ENCODE measurements at regions not wholly inside any gene's neighbourhood (a gene's known extent, or its start where the extent isn't known, plus 50 kb on each side); places are given as distances from the start of the nearest gene placed in this dataset.

DNA sequence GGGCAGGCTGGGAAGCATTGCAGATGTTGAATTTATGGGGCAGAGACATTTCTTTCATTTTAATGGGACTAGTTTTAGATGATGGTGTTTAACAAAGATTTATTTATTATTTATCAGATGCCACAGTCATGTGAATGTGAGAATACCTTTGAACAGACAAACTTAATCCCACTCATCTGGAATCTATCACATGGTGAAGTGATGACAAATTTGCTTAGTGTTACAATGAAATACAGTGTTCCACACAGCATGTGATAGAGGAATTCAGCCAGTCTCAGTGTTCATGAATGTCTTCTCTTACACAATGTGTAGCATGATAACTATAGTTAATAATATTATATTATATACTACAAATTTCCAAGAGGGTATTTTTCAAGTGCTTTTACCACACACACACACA lies 1361.7 kb upstream of the B3GALT2 start:
- TF ChIP-seq CTCF (IDR thresholded peaks at IDR 0.05; ENCODE audit: control extremely low read depth, extremely low read depth, low read depth, missing control alignments): no peak
- no peak for DNase-seq (ENCODE audit: extremely low spot score)
- CTCF ChIA-PET: interaction anchor here (1.0 kb wide), 1 partner anchor 9 kb away, joined by 3 read pairs; no protein-coding TSS in a partner anchor
- POLR2A ChIA-PET: no interaction called here

DNA sequence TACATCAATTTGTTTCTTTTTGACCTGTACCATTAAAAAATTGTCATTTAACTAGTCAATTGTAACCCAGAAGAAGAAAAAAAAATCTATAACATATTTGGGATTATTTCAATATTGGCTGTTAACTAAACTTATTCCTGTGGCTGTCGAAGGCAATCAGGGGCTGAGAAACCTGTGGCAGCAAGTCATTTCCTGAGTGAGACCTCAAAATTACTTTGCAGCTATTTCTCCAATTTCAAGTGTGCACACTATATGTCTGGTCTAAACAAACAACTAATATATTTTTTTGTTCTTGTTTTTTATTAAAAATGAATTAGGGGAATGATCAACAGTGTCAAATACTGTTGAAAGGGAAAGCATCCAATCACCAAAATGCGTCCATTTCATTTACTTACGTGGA lies 1357.6 kb upstream of the B3GALT2 start:
- DNase-seq (ENCODE audit: extremely low spot score): no peak
- ChIA-PET CTCF (no interaction called here), POLR2A (no interaction called here)
- TF ChIP-seq CTCF (IDR thresholded peaks at IDR 0.05; ENCODE audit: control extremely low read depth, extremely low read depth, low read depth, missing control alignments): no peak

DNA sequence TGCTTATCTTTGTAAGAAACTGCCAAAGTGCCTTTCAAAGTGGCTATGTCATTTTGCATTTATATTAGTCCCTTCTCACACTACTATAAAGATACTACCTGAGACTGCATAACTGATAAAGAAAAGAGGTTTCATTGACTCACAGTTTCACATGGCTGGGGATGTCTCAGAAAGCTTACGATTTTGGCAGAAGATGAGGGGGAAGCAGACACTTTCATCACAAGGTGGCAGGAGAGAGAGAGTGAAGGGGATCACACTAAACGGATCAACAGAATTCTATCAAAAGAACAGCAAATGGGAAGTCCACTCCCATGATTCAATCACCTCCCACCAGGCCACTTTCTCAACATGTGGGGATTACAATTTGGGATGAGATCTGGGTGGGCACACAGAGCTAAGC lies 1352.0 kb upstream of the B3GALT2 start:
- no peak for DNase-seq (ENCODE audit: extremely low spot score)
- ChIA-PET POLR2A (no interaction called here), CTCF (interaction anchor here (1.3 kb wide), 1 partner anchor 10 kb away, joined by 3 read pairs; no protein-coding TSS in a partner anchor)
- TF ChIP-seq CTCF (IDR thresholded peaks at IDR 0.05; ENCODE audit: control extremely low read depth, extremely low read depth, low read depth, missing control alignments): no peak

DNA sequence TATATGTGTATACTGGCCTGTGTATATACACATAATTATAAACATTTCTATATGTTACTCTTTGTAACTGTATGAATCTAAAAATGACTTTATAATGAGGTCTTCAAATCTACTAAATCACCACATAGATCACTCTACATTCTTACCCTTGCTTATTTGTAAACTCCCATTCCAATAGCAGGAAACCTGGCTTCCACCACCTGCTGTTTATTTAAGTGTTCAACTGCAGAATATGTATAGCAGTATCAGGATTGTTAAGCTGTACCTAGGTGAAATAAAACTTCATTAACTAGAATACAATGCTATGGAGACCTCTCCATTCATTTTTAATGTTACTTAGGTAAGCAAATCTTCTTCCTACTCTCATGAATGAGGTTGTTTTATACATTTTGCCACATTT lies 1351.1 kb upstream of the B3GALT2 start:
- DNase-seq (ENCODE audit: extremely low spot score): no peak
- no peak for TF ChIP-seq CTCF (IDR thresholded peaks at IDR 0.05; ENCODE audit: control extremely low read depth, extremely low read depth, low read depth, missing control alignments)
- ChIA-PET POLR2A (no interaction called here), CTCF (no interaction called here)

GRCh38 chr1:194535369-194535768 lies 1349.0 kb upstream of the B3GALT2 start:
- ChIA-PET POLR2A (no interaction called here), CTCF (no interaction called here)
- DNase-seq (ENCODE audit: extremely low spot score): no peak
- no peak for TF ChIP-seq CTCF (IDR thresholded peaks at IDR 0.05; ENCODE audit: control extremely low read depth, extremely low read depth, low read depth, missing control alignments)

- CTCF ChIA-PET: no interaction called here
- no peak for DNase-seq (ENCODE audit: extremely low spot score)
- no peak for TF ChIP-seq CTCF (IDR thresholded peaks at IDR 0.05; ENCODE audit: control extremely low read depth, extremely low read depth, low read depth, missing control alignments)
- POLR2A ChIA-PET: no interaction called here
Observed at GRCh38 chr1:194534784-194535183, 1348.4 kb upstream of the B3GALT2 start.

DNA sequence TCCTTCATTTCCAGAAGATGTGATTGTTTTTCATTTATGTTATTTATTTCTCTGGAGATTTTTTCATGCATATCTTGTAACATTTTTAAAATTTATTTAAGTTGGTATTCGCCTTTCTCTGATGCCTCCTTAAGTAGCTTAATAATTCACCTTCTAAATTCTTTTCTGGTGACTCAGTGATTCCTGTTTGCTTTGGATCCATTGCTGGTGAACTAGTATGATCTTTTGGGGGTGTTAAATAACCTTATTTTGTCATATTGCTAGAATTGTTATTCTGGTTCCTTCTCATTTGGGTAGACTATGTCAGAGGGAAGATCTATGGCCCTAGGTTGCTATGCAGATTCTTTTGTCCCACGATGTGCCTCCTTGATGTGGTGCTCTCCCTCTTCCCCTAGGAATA lies 1347.2 kb upstream of the B3GALT2 start:
- no peak for DNase-seq (ENCODE audit: extremely low spot score)
- TF ChIP-seq CTCF (IDR thresholded peaks at IDR 0.05; ENCODE audit: control extremely low read depth, extremely low read depth, low read depth, missing control alignments): no peak

More for the DNA sequence above, 1347.2 kb upstream of the B3GALT2 start:
- CTCF ChIA-PET: no interaction called here
- POLR2A ChIA-PET: no interaction called here

Measured in GM10248 (cell line).